SK-N-SH treated with all-trans-retinoic acid at 6 μM for 48 hours (cell line): ENCODE measurements at regions not wholly inside any gene's neighbourhood (a gene's known extent, or its start where the extent isn't known, plus 50 kb on each side); places are given as distances from the start of the nearest gene placed in this dataset.

Source experiments
- ARNTL ChIP-seq: fragments of 450-650 bp; formaldehyde crosslinking; IDR thresholded peaks from 2 replicates; pipeline ENCODE4 v1.5.0; 2020; ENCODE audit warnings: low read depth, mild to moderate bottlenecking, moderate library complexity, borderline replicate concordance
- BACH2 ChIP-seq: fragments of 250-450 bp; sonication (Bioruptor Pico); IDR thresholded peaks from 2 replicates; pipeline ENCODE4 v1.9.0; 2021; ENCODE audit warnings: mild to moderate bottlenecking, borderline replicate concordance
- CREB5 ChIP-seq: fragments of 250-450 bp; sonication (Bioruptor Pico); IDR thresholded peaks from 2 replicates; pipeline ENCODE4 v1.5.1; 2020; ENCODE audit warnings: low read depth, mild to moderate bottlenecking, moderate library complexity
- ESRRG ChIP-seq: fragments of 250-450 bp; sonication (Bioruptor Pico); IDR thresholded peaks from 2 replicates; pipeline ENCODE4 v1.6.1; 2021; ENCODE audit warnings: mild to moderate bottlenecking
- ISL1 ChIP-seq: fragments of 250-450 bp; sonication (Bioruptor Pico); IDR thresholded peaks from 2 replicates; pipeline ENCODE4 v2.1.2; 2022; ENCODE audit warnings: mild to moderate bottlenecking, moderate library complexity
- TCF4 ChIP-seq: fragments of 250-450 bp; sonication (Bioruptor Pico); IDR thresholded peaks from 2 replicates; pipeline ENCODE4 v1.8.0; 2021; ENCODE audit warnings: mild to moderate bottlenecking, moderate library complexity, borderline replicate concordance
- ZC3H10 ChIP-seq: fragments of 250-450 bp; sonication (Bioruptor Pico); IDR thresholded peaks from 2 replicates; pipeline ENCODE4 v1.5.1; 2021; ENCODE audit warnings: mild to moderate bottlenecking, moderate library complexity
- ZFP3 ChIP-seq: fragments of 250-450 bp; sonication (Bioruptor Pico); IDR thresholded peaks from 2 replicates; pipeline ENCODE4 v1.5.0; 2020; ENCODE audit warnings: mild to moderate bottlenecking, moderate library complexity
- ZNF8 ChIP-seq: fragments of 450-650 bp; formaldehyde crosslinking; IDR thresholded peaks from 2 replicates; pipeline ENCODE4 v1.5.0; 2020; ENCODE audit warnings: mild to moderate bottlenecking, moderate library complexity
- TF ChIP-seq, protein P1 (sequence below): fragments of 250-450 bp; sonication (Bioruptor Pico); IDR thresholded peaks from 2 replicates; pipeline ENCODE4 v1.5.0; 2020; ENCODE audit warnings: mild to moderate bottlenecking, moderate library complexity

GRCh38 chr17:77556383-77557061 lies 402.0 kb upstream of the TNRC6C start:
- TF ChIP-seq CREB5 (CRISPR knock-in tag) (no peak), ZNF8 (no peak), ZC3H10 (CRISPR knock-in tag) (no peak), ZFP3 (CRISPR knock-in tag) (no peak), ESRRG (CRISPR knock-in tag) (no peak), ISL1 (no peak), BACH2 (CRISPR knock-in tag) (no peak), TCF4 (no peak), ARNTL (CRISPR knock-in tag) (no peak)
- TF ChIP-seq, protein P1, sequence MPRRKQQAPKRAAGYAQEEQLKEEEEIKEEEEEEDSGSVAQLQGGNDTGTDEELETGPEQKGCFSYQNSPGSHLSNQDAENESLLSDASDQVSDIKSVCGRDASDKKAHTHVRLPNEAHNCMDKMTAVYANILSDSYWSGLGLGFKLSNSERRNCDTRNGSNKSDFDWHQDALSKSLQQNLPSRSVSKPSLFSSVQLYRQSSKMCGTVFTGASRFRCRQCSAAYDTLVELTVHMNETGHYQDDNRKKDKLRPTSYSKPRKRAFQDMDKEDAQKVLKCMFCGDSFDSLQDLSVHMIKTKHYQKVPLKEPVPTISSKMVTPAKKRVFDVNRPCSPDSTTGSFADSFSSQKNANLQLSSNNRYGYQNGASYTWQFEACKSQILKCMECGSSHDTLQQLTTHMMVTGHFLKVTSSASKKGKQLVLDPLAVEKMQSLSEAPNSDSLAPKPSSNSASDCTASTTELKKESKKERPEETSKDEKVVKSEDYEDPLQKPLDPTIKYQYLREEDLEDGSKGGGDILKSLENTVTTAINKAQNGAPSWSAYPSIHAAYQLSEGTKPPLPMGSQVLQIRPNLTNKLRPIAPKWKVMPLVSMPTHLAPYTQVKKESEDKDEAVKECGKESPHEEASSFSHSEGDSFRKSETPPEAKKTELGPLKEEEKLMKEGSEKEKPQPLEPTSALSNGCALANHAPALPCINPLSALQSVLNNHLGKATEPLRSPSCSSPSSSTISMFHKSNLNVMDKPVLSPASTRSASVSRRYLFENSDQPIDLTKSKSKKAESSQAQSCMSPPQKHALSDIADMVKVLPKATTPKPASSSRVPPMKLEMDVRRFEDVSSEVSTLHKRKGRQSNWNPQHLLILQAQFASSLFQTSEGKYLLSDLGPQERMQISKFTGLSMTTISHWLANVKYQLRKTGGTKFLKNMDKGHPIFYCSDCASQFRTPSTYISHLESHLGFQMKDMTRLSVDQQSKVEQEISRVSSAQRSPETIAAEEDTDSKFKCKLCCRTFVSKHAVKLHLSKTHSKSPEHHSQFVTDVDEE (CRISPR knock-in tag): no peak
